ENCODE measurements at regions not wholly inside any gene's neighbourhood (a gene's known extent, or its start where the extent isn't known, plus 50 kb on each side); places are given as distances from the start of the nearest gene placed in this dataset.

- no peaks in the 10 kb centered on the region for H3K27me3 ChIP-seq (ENCODE audit: insufficient read depth, low read depth, severe bottlenecking)
- no peak for TF ChIP-seq CTCF (IDR thresholded peaks at IDR 0.05; ENCODE audit: low read depth, low read length)
- H3K9me3 ChIP-seq (ENCODE audit: severe bottlenecking), result no peaks in the 10 kb centered on the region
- H3K36me3 ChIP-seq, result no peaks in the 10 kb centered on the region
- DNase-seq, result no peak
- H3K4me3 ChIP-seq (ENCODE audit: low read depth, low read length), result no peak overlapping the region
- no peak overlapping the region for H3K27ac ChIP-seq
Measured at GRCh38 chr2:226142463-226142862, 657.2 kb downstream of the IRS1 start.

GRCh38 chr2:226140594-226140993 is 659.0 kb downstream of the IRS1 start:
- no peak for DNase-seq
- no peak for TF ChIP-seq CTCF (IDR thresholded peaks at IDR 0.05; ENCODE audit: low read depth, low read length)
- Histone ChIP-seq H3K27ac (no peak overlapping the region), H3K9me3 (ENCODE audit: severe bottlenecking) (no peaks in the 10 kb centered on the region), H3K27me3 (ENCODE audit: insufficient read depth, low read depth, severe bottlenecking) (no peaks in the 10 kb centered on the region), H3K36me3 (no peaks in the 10 kb centered on the region), H3K4me3 (ENCODE audit: low read depth, low read length) (no peak overlapping the region)

- no peak overlapping the region for H3K4me3 ChIP-seq (ENCODE audit: low read depth, low read length)
- no peaks in the 10 kb centered on the region for H3K27me3 ChIP-seq (ENCODE audit: insufficient read depth, low read depth, severe bottlenecking)
- no peak overlapping the region for H3K27ac ChIP-seq
- no peaks in the 10 kb centered on the region for H3K36me3 ChIP-seq
- no peak for DNase-seq
- no peak for TF ChIP-seq CTCF (IDR thresholded peaks at IDR 0.05; ENCODE audit: low read depth, low read length)
- H3K9me3 ChIP-seq (ENCODE audit: severe bottlenecking), result no peaks in the 10 kb centered on the region
Measured at GRCh38 chr2:226139759-226140158, 659.9 kb downstream of the IRS1 start.

- Histone ChIP-seq H3K4me3 (ENCODE audit: low read depth, low read length) (no peak overlapping the region), H3K27me3 (ENCODE audit: insufficient read depth, low read depth, severe bottlenecking) (no peaks in the 10 kb centered on the region), H3K9me3 (ENCODE audit: severe bottlenecking) (no peaks in the 10 kb centered on the region), H3K36me3 (no peaks in the 10 kb centered on the region), H3K27ac (no peak overlapping the region)
- DNase-seq, result no peak
- TF ChIP-seq CTCF (IDR thresholded peaks at IDR 0.05; ENCODE audit: low read depth, low read length), result no peak
Measured at GRCh38 chr2:226137201-226137811, 662.3 kb downstream of the IRS1 start.

- Histone ChIP-seq H3K27ac (no peak overlapping the region), H3K36me3 (no peaks in the 10 kb centered on the region), H3K27me3 (ENCODE audit: insufficient read depth, low read depth, severe bottlenecking) (no peaks in the 10 kb centered on the region), H3K4me3 (ENCODE audit: low read depth, low read length) (no peak overlapping the region), H3K9me3 (ENCODE audit: severe bottlenecking) (no peaks in the 10 kb centered on the region)
- no peak for TF ChIP-seq CTCF (IDR thresholded peaks at IDR 0.05; ENCODE audit: low read depth, low read length)
- DNase-seq, result no peak
Measured at GRCh38 chr2:226136739-226137138, 662.9 kb downstream of the IRS1 start.

Measured in WERI-Rb-1 (cell line).